K562 (cell line): ENCODE measurements at regions not wholly inside any gene's neighbourhood (a gene's known extent, or its start where the extent isn't known, plus 50 kb on each side); places are given as distances from the start of the nearest gene placed in this dataset.

Experiments used
- ATAC-seq: fragments of 200-7000 bp; cut with Tn5 transposase; 3 replicates; pipeline ENCODE4 v1.9.1; 2020; ENCODE audit warnings: moderate library complexity
- BruUV-seq: library from RNA; stranded (reverse); fragments of 400-500 nt; replicated peaks from 2 replicates; lab custom pipeline; 2021; lab: Mats Ljungman, UMichigan
- CTCF ChIA-PET: fragments of 300-600 bp; formaldehyde crosslinking; extraction: SDS; loops from one replicate; lab custom pipeline; 2021; ENCODE audit warnings: low intra/inter-chr PET ratio; lab: Yijun Ruan, JAX
- POLR2A ChIA-PET: fragments of 300-600, 350-650 bp; sonication (Branson Sonifier 250); formaldehyde crosslinking; extraction: SDS; loops from one replicate; lab custom pipeline; 2021; ENCODE audit warnings: antibody characterized with exemption, inconsistent platforms; lab: Yijun Ruan, JAX
- DNase-seq, 4 experiments: peaks; one replicate each; pipeline versions ENCODE4 v3.0.0 to v3.0.0-alpha.2; 2011 to 2018; ENCODE audit warnings: low spot score in 3 of 4, mixed read lengths in 3 of 4; ENCODE audit errors: extremely low read depth in 1 of 4
- FAIRE-seq: peaks from 2 replicates; lab custom pipeline; 2011; peaks lifted over from hg19 to GRCh38; lab: Jason Lieb, UNC
- H2AFZ ChIP-seq: 2 replicates; pipeline ENCODE4 v1.6.0; 2011; ENCODE audit warnings: low read depth, low read length, control low read depth, inconsistent platforms
- H3K27ac ChIP-seq: fragments of 200-600 bp; 3 replicates; pipeline ENCODE4 v1.8.0; 2011; ENCODE audit warnings: low read depth, mild to moderate bottlenecking, control low read depth, inconsistent platforms, low read length, moderate library complexity, mixed read lengths; ENCODE audit errors: extremely low read depth
- H3K27me3 ChIP-seq, 2 experiments: fragments of 300-600 bp in 1 of 2; 2 replicates in 1 of 2; 3 replicates in 1 of 2; pipeline versions ENCODE4 v1.6.0 to v1.8.0; 2011; ENCODE audit warnings: inconsistent platforms in 2 of 2, low read length in 2 of 2, mild to moderate bottlenecking in 1 of 2, mixed read lengths in 1 of 2, moderate library complexity in 1 of 2; ENCODE audit not compliant: control insufficient read depth in 2 of 2, insufficient read depth in 2 of 2
- H3K36me3 ChIP-seq: fragments of 300-600 bp; 3 replicates; pipeline ENCODE4 v1.8.0; 2011; ENCODE audit warnings: mild to moderate bottlenecking, low read length, inconsistent platforms; ENCODE audit not compliant: control insufficient read depth, insufficient read depth
- H3K4me1 ChIP-seq, 2 experiments: fragments of 200-600 bp in 1 of 2; replicated peaks in 1 of 2; 2 replicates in 1 of 2; 3 replicates in 1 of 2; pipeline versions ENCODE4 v1.5.1 to v1.8.0; 2011; ENCODE audit warnings: inconsistent platforms in 2 of 2, low read length in 2 of 2, mild to moderate bottlenecking in 1 of 2, mixed read lengths in 1 of 2, moderate library complexity in 1 of 2; ENCODE audit not compliant: control insufficient read depth in 2 of 2, insufficient read depth in 2 of 2
- H3K4me2 ChIP-seq: 2 replicates; pipeline ENCODE4 v1.6.1; 2011; ENCODE audit warnings: low read length, control low read depth, inconsistent platforms, mixed read lengths; ENCODE audit not compliant: insufficient read depth
- H3K4me3 ChIP-seq: fragments of 200-600 bp; sonication (generic), shearing (Covaris generic); 2 replicates; pipeline ENCODE4 v1.5.1; 2016; ENCODE audit warnings: control low read depth, inconsistent platforms
- H3K79me2 ChIP-seq: fragments of 200-600 bp; 3 replicates; pipeline ENCODE4 v1.8.0; 2011; ENCODE audit warnings: low read length, inconsistent platforms; ENCODE audit not compliant: control insufficient read depth, insufficient read depth
- H3K9ac ChIP-seq, 2 experiments: 2 replicates each; pipeline versions ENCODE4 v1.6.0 to v1.6.1; 2011; ENCODE audit warnings: low read depth in 2 of 2, low read length in 2 of 2, control low read depth in 1 of 2, inconsistent platforms in 1 of 2, mild to moderate bottlenecking in 1 of 2, mixed read lengths in 1 of 2; ENCODE audit not compliant: insufficient read depth in 1 of 2
- H3K9me1 ChIP-seq: one replicate; pipeline ENCODE4 v1.6.0; 2011; ENCODE audit warnings: inconsistent platforms, mild to moderate bottlenecking, low read length, moderate library complexity; ENCODE audit not compliant: control insufficient read depth, insufficient read depth
- H3K9me3 ChIP-seq: replicated peaks from 2 replicates; pipeline ENCODE4 v1.5.1; 2011; ENCODE audit warnings: low read depth, low read length, inconsistent platforms; ENCODE audit not compliant: control insufficient read depth, insufficient read depth
- H4K20me1 ChIP-seq: replicated peaks from 2 replicates; pipeline ENCODE4 v1.6.1; 2011; ENCODE audit warnings: low read length, inconsistent platforms, mixed read lengths; ENCODE audit not compliant: control insufficient read depth, insufficient read depth
- DMBX1 ChIP-seq: fragments of 250-450 bp; sonication (Bioruptor Pico); IDR thresholded peaks from 2 replicates; pipeline ENCODE4 v1.8.0; 2022; ENCODE audit warnings: inconsistent platforms, mild to moderate bottlenecking, moderate library complexity, borderline replicate concordance
- E2F3 ChIP-seq: fragments of 250-450 bp; sonication (Bioruptor Pico); IDR thresholded peaks from 2 replicates; pipeline ENCODE4 v1.4.0; 2020; ENCODE audit warnings: mild to moderate bottlenecking
- ELF2 ChIP-seq: fragments of 250-450 bp; sonication (Bioruptor Pico); IDR thresholded peaks from 2 replicates; pipeline ENCODE4 v1.5.0; 2021; ENCODE audit warnings: mild to moderate bottlenecking
- EWSR1 ChIP-seq: fragments of 450-650 bp; IDR thresholded peaks from 2 replicates; pipeline ENCODE4 v1.6.1; 2018; ENCODE audit warnings: borderline replicate concordance, mild to moderate bottlenecking, low read depth, moderate library complexity; ENCODE audit not compliant: partially characterized antibody
- FOXM1 ChIP-seq, 2 experiments: fragments of 450-650 bp in 1 of 2; sonication (generic) in 1 of 2; formaldehyde crosslinking in 1 of 2; IDR thresholded peaks; 2 replicates each; pipeline versions ENCODE4 v1.6.1 to v1.9.0; 2017 to 2022; ENCODE audit warnings: low read depth in 2 of 2, mild to moderate bottlenecking in 2 of 2, missing genetic modification reagents in 1 of 2, moderate library complexity in 1 of 2
- RB1 ChIP-seq: fragments of 450-650 bp; IDR thresholded peaks from 2 replicates; pipeline ENCODE4 v1.6.1; 2017; ENCODE audit warnings: low read depth, mild to moderate bottlenecking
- RBM14 ChIP-seq: fragments of 200-400 bp; formaldehyde crosslinking; IDR thresholded peaks from 2 replicates; pipeline ENCODE4 v1.6.1; 2018; ENCODE audit warnings: low read depth, mild to moderate bottlenecking, low read length, moderate library complexity, borderline replicate concordance; ENCODE audit not compliant: insufficient read depth
- RCOR1 ChIP-seq, 2 experiments: IDR thresholded peaks; 2 replicates each; pipeline ENCODE4 v1.6.1; 2012; ENCODE audit warnings: low read depth in 2 of 2, low read length in 2 of 2, borderline replicate concordance in 1 of 2, improper control_type of control experiment in 1 of 2
- RHOXF2B ChIP-seq: fragments of 250-450 bp; sonication (Bioruptor Pico); conservative IDR thresholded peaks from 2 replicates; pipeline ENCODE4 v1.5.1; 2021
- ZNF384 ChIP-seq: IDR thresholded peaks from 2 replicates; pipeline ENCODE4 v1.6.1; 2012; ENCODE audit warnings: low read depth, low read length, improper control_type of control experiment
- WGBS: fragments of 100-300 bp; shearing (Covaris generic); methylation state at CpG from one replicate; pipeline ENCODE4 v1.1.6; 2016; ENCODE audit warnings: low coverage, mixed read lengths; ENCODE audit not compliant: insufficient coverage; ENCODE audit errors: missing lambda C conversion rate; 5-methylcytosine and 5-hydroxymethylcytosine counted together
- in situ Hi-C: fragments of 300-500 bp; cut with MboI; formaldehyde crosslinking; loops from 4 replicates; pipeline ENCODE4 v1.15.0; 2018; ENCODE audit warnings: inconsistent platforms, mixed read lengths
- intact Hi-C: fragments of 100-400 bp; cut with micrococcal nuclease; formaldehyde crosslinking; loops from 2 replicates; pipeline ENCODE4 v1.14.2; 2022
- TF ChIP-seq, protein P1 (sequence below): fragments of 450-650 bp; IDR thresholded peaks from 2 replicates; pipeline ENCODE4 v1.7.0; 2016; ENCODE audit warnings: borderline replicate concordance
- TF ChIP-seq, protein P2 (sequence below), 2 experiments: fragments of 450-650 bp in 1 of 2; sonication (generic) in 1 of 2; formaldehyde crosslinking; conservative IDR thresholded peaks; 2 replicates each; pipeline versions ENCODE4 v1.4.0 to v1.8.1; 2020 to 2022; ENCODE audit warnings: mild to moderate bottlenecking in 1 of 2, missing genetic modification reagents in 1 of 2

- no peak overlapping the region for H3K9ac ChIP-seq
- no peaks in the 10 kb centered on the region for H3K36me3 ChIP-seq
- ChIA-PET POLR2A (no interaction called here), CTCF (no interaction called here)
- H3K27ac ChIP-seq: no peak overlapping the region
- BruUV-seq: no TSS peak
- H3K4me2 ChIP-seq: no peak overlapping the region
- no peaks in the 10 kb centered on the region for H3K79me2 ChIP-seq
- intact Hi-C loops (no loop called here), in situ Hi-C loops (no loop called here)
- no peak overlapping the region for H2AFZ ChIP-seq
- no peaks in the 10 kb centered on the region for H3K4me1 ChIP-seq
- no peaks in the 10 kb centered on the region for H3K9me3 ChIP-seq
- H3K9me1 ChIP-seq: no peaks in the 10 kb centered on the region
- H3K4me3 ChIP-seq: no peak overlapping the region
- WGBS: no CpG with 5 or more reads among the region's 3 CpGs
- no peak for DNase-seq
- ATAC-seq: no peak
- FAIRE-seq: no peak
- no peaks in the 10 kb centered on the region for H4K20me1 ChIP-seq
- no peak for TF ChIP-seq E2F3
- H3K27me3 ChIP-seq: no peaks in the 10 kb centered on the region
These were observed 153.3 kb upstream of the IZUMO3 start for GRCh38 chr9:24698881-24699518.

DNA sequence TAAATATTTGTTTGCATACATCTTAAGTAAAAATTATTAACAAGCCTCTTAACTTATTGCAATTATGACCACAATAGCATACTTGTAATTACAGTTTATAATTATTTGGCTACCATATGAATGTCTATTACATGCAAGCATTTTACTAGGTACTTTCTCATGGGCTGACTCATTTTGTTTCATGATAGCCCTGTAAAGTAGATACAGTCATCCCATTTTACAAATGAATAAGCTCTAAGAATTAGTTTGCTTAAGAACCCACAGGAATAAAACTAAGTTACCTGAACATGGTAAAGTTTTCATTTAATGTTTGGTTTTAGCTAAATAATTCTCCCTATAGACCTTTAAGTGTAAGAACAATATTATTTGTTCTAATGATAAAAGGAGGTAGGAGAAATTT lies 126.6 kb upstream of the IZUMO3 start:
- Histone ChIP-seq H3K9me3 (no peaks in the 10 kb centered on the region), H3K4me2 (no peak overlapping the region), H3K27ac (no peak overlapping the region), H3K79me2 (no peaks in the 10 kb centered on the region), H3K9me1 (no peaks in the 10 kb centered on the region), H3K36me3 (no peaks in the 10 kb centered on the region), H4K20me1 (no peaks in the 10 kb centered on the region), H3K9ac (no peak overlapping the region), H3K4me1 (no peaks in the 10 kb centered on the region), H3K4me3 (no peak overlapping the region), H2AFZ (no peak overlapping the region), H3K27me3 (no peaks in the 10 kb centered on the region)
- BruUV-seq: no TSS peak
- CTCF ChIA-PET: no interaction called here
- FAIRE-seq (no peak), DNase-seq (no peak), ATAC-seq (no peak)
- intact Hi-C loops: no loop called here
- in situ Hi-C loops: no loop called here
- POLR2A ChIA-PET: no interaction called here
- TF ChIP-seq RHOXF2B (CRISPR knock-in tag): no peak
- TF ChIP-seq ELF2 (CRISPR knock-in tag): no peak
- TF ChIP-seq, protein P1, sequence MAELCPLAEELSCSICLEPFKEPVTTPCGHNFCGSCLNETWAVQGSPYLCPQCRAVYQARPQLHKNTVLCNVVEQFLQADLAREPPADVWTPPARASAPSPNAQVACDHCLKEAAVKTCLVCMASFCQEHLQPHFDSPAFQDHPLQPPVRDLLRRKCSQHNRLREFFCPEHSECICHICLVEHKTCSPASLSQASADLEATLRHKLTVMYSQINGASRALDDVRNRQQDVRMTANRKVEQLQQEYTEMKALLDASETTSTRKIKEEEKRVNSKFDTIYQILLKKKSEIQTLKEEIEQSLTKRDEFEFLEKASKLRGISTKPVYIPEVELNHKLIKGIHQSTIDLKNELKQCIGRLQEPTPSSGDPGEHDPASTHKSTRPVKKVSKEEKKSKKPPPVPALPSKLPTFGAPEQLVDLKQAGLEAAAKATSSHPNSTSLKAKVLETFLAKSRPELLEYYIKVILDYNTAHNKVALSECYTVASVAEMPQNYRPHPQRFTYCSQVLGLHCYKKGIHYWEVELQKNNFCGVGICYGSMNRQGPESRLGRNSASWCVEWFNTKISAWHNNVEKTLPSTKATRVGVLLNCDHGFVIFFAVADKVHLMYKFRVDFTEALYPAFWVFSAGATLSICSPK: no peak
- TF ChIP-seq ZNF384: no peak
- TF ChIP-seq, protein P2, sequence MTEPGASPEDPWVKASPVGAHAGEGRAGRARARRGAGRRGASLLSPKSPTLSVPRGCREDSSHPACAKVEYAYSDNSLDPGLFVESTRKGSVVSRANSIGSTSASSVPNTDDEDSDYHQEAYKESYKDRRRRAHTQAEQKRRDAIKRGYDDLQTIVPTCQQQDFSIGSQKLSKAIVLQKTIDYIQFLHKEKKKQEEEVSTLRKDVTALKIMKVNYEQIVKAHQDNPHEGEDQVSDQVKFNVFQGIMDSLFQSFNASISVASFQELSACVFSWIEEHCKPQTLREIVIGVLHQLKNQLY (CRISPR knock-in tag; conservative IDR thresholded peaks at IDR 0.05): no peak
- no peak for TF ChIP-seq FOXM1 (IDR thresholded peaks at IDR 0.05; ENCODE audit: low read depth)
- no peak for TF ChIP-seq FOXM1 (CRISPR knock-in tag; IDR thresholded peaks at IDR 0.05; ENCODE audit: low read depth)
- no peak for TF ChIP-seq RB1
- no peak for TF ChIP-seq EWSR1
- no peak for TF ChIP-seq DMBX1 (CRISPR knock-in tag)
- no peak for TF ChIP-seq RCOR1 (IDR thresholded peaks at IDR 0.05; ENCODE audit: borderline replicate concordance in 1 of 2, low read depth in 2 of 2, low read length in 2 of 2)
- no peak for TF ChIP-seq RBM14
